BJ (cell line): ENCODE measurements at regions not wholly inside any gene's neighbourhood (a gene's known extent, or its start where the extent isn't known, plus 50 kb on each side); places are given as distances from the start of the nearest gene placed in this dataset.
"Not testable (repeated sequence)": the region's sequence is repeated elsewhere in the genome, so short reads cannot be mapped to it uniquely, and the experiment has no call there.

Experiments
- CTCF ChIA-PET: fragments of 350-600 bp; formaldehyde crosslinking; extraction: SDS; loops from one replicate; lab custom pipeline; 2021; ENCODE audit warnings: antibody characterized with exemption, inconsistent platforms; lab: Yijun Ruan, JAX
- POLR2A ChIA-PET: fragments of 300-600 bp; sonication (Branson Sonifier 250); formaldehyde crosslinking; extraction: SDS; loops from one replicate; lab custom pipeline; 2021; ENCODE audit warnings: antibody characterized with exemption; lab: Charles Lee
- DNase-seq: peaks from one replicate; pipeline ENCODE4 v3.0.0-alpha.2; 2011; ENCODE audit warnings: low read depth
- H3K27me3 ChIP-seq: 2 replicates; pipeline ENCODE4 v1.6.0; 2011; ENCODE audit warnings: low read length; ENCODE audit not compliant: control insufficient read depth, insufficient read depth
- H3K36me3 ChIP-seq: 2 replicates; pipeline ENCODE4 v1.5.1; 2011; ENCODE audit warnings: low read length; ENCODE audit not compliant: control insufficient read depth, insufficient read depth
- H3K4me3 ChIP-seq: 2 replicates; pipeline ENCODE4 v1.5.1; 2011; ENCODE audit warnings: low read depth, mild to moderate bottlenecking, control low read depth, low read length
- CTCF ChIP-seq: IDR thresholded peaks from 2 replicates; pipeline ENCODE4 v1.5.1; 2011; ENCODE audit warnings: low read depth, mild to moderate bottlenecking, control low read depth, inconsistent platforms, low read length, moderate library complexity; ENCODE audit not compliant: insufficient read depth

- no peak for DNase-seq
- H3K4me3 ChIP-seq: no peak overlapping the region
- ChIA-PET POLR2A (no interaction called here), CTCF (interaction anchor here (1.2 to 1.7 kb wide), 2 partner anchors 14 to 72 kb away, joined by 4 to 6 read pairs; no protein-coding TSS in a partner anchor)
- H3K36me3 ChIP-seq: no peaks in the 10 kb centered on the region
- peaks cover 3% of the 10 kb centered on the region for H3K27me3 ChIP-seq
- no peak for TF ChIP-seq CTCF
Measured at GRCh38 chr7:131931370-131931769, 374.9 kb upstream of the PODXL start.

DNA sequence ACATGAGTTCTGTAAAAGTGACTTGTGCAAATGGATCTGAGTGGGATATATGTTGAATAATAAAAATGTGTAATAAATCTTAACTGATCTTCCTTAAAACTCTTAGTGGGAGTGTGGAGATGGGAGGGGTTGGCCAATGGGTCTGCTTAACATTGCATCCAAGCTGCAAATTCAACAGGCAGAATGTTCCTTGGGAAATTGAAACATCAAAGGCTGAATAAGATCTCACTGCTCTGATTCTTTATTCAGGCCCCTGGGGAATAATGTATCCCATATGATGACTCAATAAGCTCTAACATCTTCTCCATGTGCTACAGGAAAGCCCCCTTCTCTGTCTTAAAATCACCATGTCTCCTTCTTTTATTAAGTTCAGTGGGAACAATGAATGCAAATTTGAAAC, 373.2 kb upstream of the PODXL start:
- POLR2A ChIA-PET: no interaction called here
- Histone ChIP-seq H3K4me3 (no peak overlapping the region), H3K36me3 (no peaks in the 10 kb centered on the region), H3K27me3 (peaks cover 3% of the 10 kb centered on the region)
- no peak for DNase-seq
- TF ChIP-seq CTCF: no peak
- CTCF ChIA-PET: no interaction called here

DNA sequence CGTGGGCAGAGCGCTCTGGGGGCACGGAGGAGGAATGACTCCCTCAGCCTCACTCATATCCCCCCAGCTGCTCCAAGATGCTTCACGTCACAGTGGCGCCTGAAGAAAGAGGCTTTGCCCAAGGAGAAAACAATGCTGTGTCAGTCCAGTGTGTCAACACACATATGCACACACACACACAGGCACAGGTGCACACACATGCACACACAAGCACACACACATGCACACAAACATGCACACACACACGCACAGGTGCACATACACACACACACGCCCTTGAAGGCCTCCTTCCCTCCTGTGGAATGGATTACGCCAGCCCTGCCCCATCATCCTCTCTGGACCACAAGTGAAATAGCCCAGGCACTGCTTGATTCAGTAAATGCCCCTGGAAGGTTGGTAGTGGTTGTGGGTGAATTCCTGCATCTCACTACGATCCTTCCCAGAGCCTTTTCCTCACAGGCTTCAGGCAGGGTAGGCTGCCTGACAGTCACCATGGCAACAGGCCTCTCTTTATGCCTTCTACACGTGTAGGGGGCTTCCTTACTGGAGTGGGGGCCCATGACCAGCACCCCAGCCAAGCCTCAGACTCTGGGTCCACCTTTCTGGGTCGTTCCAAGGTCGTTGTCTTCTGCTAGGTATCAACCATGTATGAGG, 371.5 kb upstream of the PODXL start:
- H3K27me3 ChIP-seq: peaks cover 3% of the 10 kb centered on the region
- no peak for DNase-seq
- TF ChIP-seq CTCF: no peak
- ChIA-PET POLR2A (no interaction called here), CTCF (interaction anchor here (1.2 kb wide), 1 partner anchor 17 kb away, joined by 4 read pairs; no protein-coding TSS in a partner anchor)
- no peaks in the 10 kb centered on the region for H3K36me3 ChIP-seq
- no peak overlapping the region for H3K4me3 ChIP-seq

- ChIA-PET CTCF (interaction anchor here (1.0 to 1.4 kb wide), 2 partner anchors 15 to 67 kb away, joined by 3 to 4 read pairs; no protein-coding TSS in a partner anchor), POLR2A (no interaction called here)
- Histone ChIP-seq H3K4me3 (no peak overlapping the region), H3K27me3 (peaks cover 3% of the 10 kb centered on the region), H3K36me3 (no peaks in the 10 kb centered on the region)
- no peak for DNase-seq
- TF ChIP-seq CTCF: no peak
Measured at GRCh38 chr7:131925636-131926035, 369.2 kb upstream of the PODXL start.

- H3K36me3 ChIP-seq: no peaks in the 10 kb centered on the region
- no peak for TF ChIP-seq CTCF
- CTCF ChIA-PET: interaction anchor here (1.0 to 1.4 kb wide), 2 partner anchors 14 to 66 kb away, joined by 3 to 4 read pairs; no protein-coding TSS in a partner anchor
- no peak for DNase-seq
- POLR2A ChIA-PET: no interaction called here
- peaks cover 4% of the 10 kb centered on the region for H3K27me3 ChIP-seq
- H3K4me3 ChIP-seq: no peak overlapping the region
Measured at GRCh38 chr7:131924857-131925256, 368.4 kb upstream of the PODXL start.

DNA sequence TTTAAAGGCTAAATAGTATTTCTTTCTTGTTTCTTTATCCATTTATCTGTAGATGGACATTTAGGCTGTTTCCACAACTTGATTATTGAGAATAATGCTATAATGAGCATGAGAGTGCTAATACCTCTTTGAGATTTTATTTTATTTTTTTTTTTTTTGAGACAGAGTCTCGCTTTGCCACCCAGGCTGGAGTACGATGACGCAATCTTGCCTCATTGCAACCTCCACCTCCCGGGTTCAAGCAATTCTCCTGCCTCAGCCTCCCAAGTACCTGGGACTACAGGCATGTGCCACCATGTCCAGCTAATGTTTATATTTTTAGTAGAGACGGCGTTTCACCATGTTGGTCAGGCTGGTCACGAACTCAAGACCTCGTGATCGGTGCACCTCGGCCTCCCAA, 366.5 kb upstream of the PODXL start:
- H3K27me3 ChIP-seq, POLR2A ChIA-PET, CTCF ChIA-PET, H3K36me3 ChIP-seq, DNase-seq, H3K4me3 ChIP-seq: not testable (repeated sequence)
